HEK293 (cell line): ENCODE measurements at regions not wholly inside any gene's neighbourhood (a gene's known extent, or its start where the extent isn't known, plus 50 kb on each side); places are given as distances from the start of the nearest gene placed in this dataset.

Experiments used
- CTCF ChIA-PET: fragments of 350-600 bp; formaldehyde crosslinking; extraction: SDS; loops from one replicate; lab custom pipeline; 2021; ENCODE audit warnings: antibody characterized with exemption; lab: Yijun Ruan, JAX
- POLR2A ChIA-PET: fragments of 300-600 bp; formaldehyde crosslinking; extraction: SDS; loops from one replicate; lab custom pipeline; 2020; ENCODE audit warnings: antibody characterized with exemption, inconsistent platforms; lab: Yijun Ruan, JAX
- H3K27ac ChIP-seq: fragments of 200-500 bp; sonication (Bioruptor generic); 2 replicates; pipeline ENCODE4 v1.5.1; 2014; ENCODE audit warnings: low read depth, low read length, control low read depth, inconsistent platforms; ENCODE audit errors: extremely low read depth
- H3K36me3 ChIP-seq, 2 experiments: fragments of 200-500 bp in 1 of 2; sonication (Bioruptor generic) in 1 of 2; 1 replicate in 1 of 2; 2 replicates in 1 of 2; pipeline ENCODE4 v1.5.1; 2014 to 2017; ENCODE audit warnings: inconsistent platforms in 2 of 2, low read length in 2 of 2; ENCODE audit not compliant: control insufficient read depth in 2 of 2, insufficient read depth in 1 of 2
- H3K4me1 ChIP-seq: fragments of 200-500 bp; sonication (Bioruptor generic); 2 replicates; pipeline ENCODE4 v1.5.1; 2014; ENCODE audit warnings: mild to moderate bottlenecking, low read length, inconsistent platforms; ENCODE audit not compliant: control insufficient read depth, insufficient read depth
- H3K4me3 ChIP-seq: 2 replicates; pipeline ENCODE4 v1.5.1; 2011; ENCODE audit warnings: low read depth, mild to moderate bottlenecking, control low read depth, low read length, moderate library complexity
- H3K9me3 ChIP-seq: fragments of 200-500 bp; sonication (Bioruptor generic); 2 replicates; pipeline ENCODE4 v1.5.1; 2014; ENCODE audit warnings: low read depth, low read length, inconsistent platforms; ENCODE audit not compliant: control insufficient read depth, insufficient read depth
- BCL6B ChIP-seq: fragments of 450-650 bp; formaldehyde crosslinking; IDR thresholded peaks from 2 replicates; pipeline ENCODE4 v1.5.1; 2017; ENCODE audit warnings: missing biosample characterization, missing genetic modification characterization
- GLIS1 ChIP-seq: fragments of 450-650 bp; formaldehyde crosslinking; IDR thresholded peaks from 2 replicates; pipeline ENCODE4 v1.5.1; 2016; ENCODE audit warnings: missing biosample characterization, missing genetic modification characterization
- HOXD13 ChIP-seq: sonication (generic); formaldehyde crosslinking; IDR thresholded peaks from 2 replicates; pipeline ENCODE4 v1.8.0; 2022; ENCODE audit warnings: missing genetic modification reagents, borderline replicate concordance
- KLF7 ChIP-seq: fragments of 450-650 bp; formaldehyde crosslinking; IDR thresholded peaks from 2 replicates; pipeline ENCODE4 v1.5.1; 2016; ENCODE audit warnings: missing biosample characterization, missing genetic modification characterization, borderline replicate concordance
- MEIS1 ChIP-seq: sonication (generic); formaldehyde crosslinking; IDR thresholded peaks from 2 replicates; pipeline ENCODE4 v1.8.1; 2022; ENCODE audit warnings: missing genetic modification reagents, mild to moderate bottlenecking, borderline replicate concordance
- REPIN1 ChIP-seq: fragments of 450-650 bp; formaldehyde crosslinking; IDR thresholded peaks from 2 replicates; pipeline ENCODE4 v1.5.1; 2017; ENCODE audit warnings: missing biosample characterization, missing genetic modification characterization, low read depth
- SALL2 ChIP-seq: fragments of 450-650 bp; formaldehyde crosslinking; IDR thresholded peaks from 2 replicates; pipeline ENCODE4 v1.5.0; 2017; ENCODE audit warnings: missing biosample characterization, mild to moderate bottlenecking, missing genetic modification characterization, borderline replicate concordance
- WT1 ChIP-seq: fragments of 450-650 bp; formaldehyde crosslinking; IDR thresholded peaks from 2 replicates; pipeline ENCODE4 v1.5.1; 2016; ENCODE audit warnings: missing biosample characterization, missing genetic modification characterization
- ZBTB48 ChIP-seq: fragments of 450-650 bp; formaldehyde crosslinking; IDR thresholded peaks from 2 replicates; pipeline ENCODE4 v1.5.1; 2016; ENCODE audit warnings: missing biosample characterization, missing genetic modification characterization
- ZEB2 ChIP-seq: fragments of 450-650 bp; formaldehyde crosslinking; IDR thresholded peaks from 2 replicates; pipeline ENCODE4 v1.5.1; 2016; ENCODE audit warnings: missing biosample characterization, missing genetic modification characterization
- ZFP41 ChIP-seq: fragments of 450-650 bp; formaldehyde crosslinking; IDR thresholded peaks from 2 replicates; pipeline ENCODE4 v1.5.1; 2016; ENCODE audit warnings: missing biosample characterization, missing genetic modification characterization, borderline replicate concordance
- ZNF121 ChIP-seq: fragments of 450-650 bp; formaldehyde crosslinking; IDR thresholded peaks from 2 replicates; pipeline ENCODE4 v1.5.1; 2016; ENCODE audit warnings: missing biosample characterization, missing genetic modification characterization
- ZNF169 ChIP-seq: fragments of 450-650 bp; formaldehyde crosslinking; IDR thresholded peaks from 2 replicates; pipeline ENCODE4 v1.5.1; 2016; ENCODE audit warnings: missing biosample characterization, missing genetic modification characterization
- ZNF223 ChIP-seq: fragments of 450-650 bp; formaldehyde crosslinking; IDR thresholded peaks from 2 replicates; pipeline ENCODE4 v1.5.1; 2016; ENCODE audit warnings: missing biosample characterization, missing genetic modification characterization
- ZNF26 ChIP-seq: fragments of 450-650 bp; formaldehyde crosslinking; IDR thresholded peaks from 2 replicates; pipeline ENCODE4 v1.5.1; 2016; ENCODE audit warnings: missing biosample characterization, missing genetic modification characterization
- ZNF391 ChIP-seq: fragments of 450-650 bp; formaldehyde crosslinking; IDR thresholded peaks from 2 replicates; pipeline ENCODE4 v1.5.1; 2016; ENCODE audit warnings: low read depth, missing biosample characterization, missing genetic modification characterization, borderline replicate concordance
- ZNF423 ChIP-seq: fragments of 450-650 bp; formaldehyde crosslinking; IDR thresholded peaks from 2 replicates; pipeline ENCODE4 v1.5.1; 2016; ENCODE audit warnings: missing biosample characterization, missing genetic modification characterization
- ZNF433 ChIP-seq: fragments of 450-650 bp; formaldehyde crosslinking; IDR thresholded peaks from 2 replicates; pipeline ENCODE4 v1.5.1; 2016; ENCODE audit warnings: missing biosample characterization, missing genetic modification characterization, low read depth
- ZNF548 ChIP-seq: fragments of 450-650 bp; formaldehyde crosslinking; IDR thresholded peaks from 2 replicates; pipeline ENCODE4 v1.5.1; 2016; ENCODE audit warnings: missing biosample characterization, missing genetic modification characterization
- TF ChIP-seq, protein P1 (sequence below): fragments of 450-650 bp; formaldehyde crosslinking; IDR thresholded peaks from 2 replicates; pipeline ENCODE4 v1.5.1; 2016; ENCODE audit warnings: missing biosample characterization, missing genetic modification characterization

DNA sequence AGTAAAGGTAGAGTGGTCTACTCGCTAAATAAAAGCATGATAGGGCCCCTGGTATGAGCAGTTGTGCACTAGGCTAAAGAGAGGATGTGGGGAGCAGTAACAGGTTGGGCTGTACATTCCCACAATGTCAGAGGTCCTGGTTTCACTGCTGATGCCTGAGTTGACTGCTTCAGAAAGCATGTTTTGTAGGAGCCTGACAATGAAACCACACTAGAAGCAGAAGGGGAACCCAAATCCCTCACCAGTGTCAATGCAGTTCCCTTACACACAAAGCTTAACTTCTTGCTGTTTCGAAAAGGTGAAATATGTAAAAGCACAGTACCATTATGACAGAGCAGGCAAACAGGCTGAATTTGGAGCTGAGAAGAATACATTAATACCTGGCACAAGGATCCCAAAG, 291.7 kb upstream of the KYNU start:
- TF ChIP-seq ZBTB48 (tag by site-specific recombination) (no peak), BCL6B (tag by site-specific recombination) (no peak), ZNF548 (tag by site-specific recombination) (no peak), SALL2 (tag by site-specific recombination) (no peak), ZNF423 (tag by site-specific recombination) (no peak), WT1 (tag by site-specific recombination) (no peak), ZNF391 (tag by site-specific recombination) (no peak), REPIN1 (tag by site-specific recombination) (no peak), ZFP41 (no peak), GLIS1 (tag by site-specific recombination) (no peak), ZNF433 (tag by site-specific recombination) (no peak), ZNF26 (tag by site-specific recombination) (no peak), ZNF121 (tag by site-specific recombination) (no peak), ZNF223 (no peak), HOXD13 (CRISPR knock-in tag) (no peak), ZNF169 (tag by site-specific recombination) (no peak), ZEB2 (tag by site-specific recombination) (no peak), MEIS1 (CRISPR knock-in tag) (no peak)
- H3K4me1 ChIP-seq, result no peaks in the 10 kb centered on the region
- H3K36me3 ChIP-seq, result no peaks in the 10 kb centered on the region
- H3K27ac ChIP-seq, result no peak overlapping the region
- no peak overlapping the region for H3K4me3 ChIP-seq
- CTCF ChIA-PET, result no interaction called here
- POLR2A ChIA-PET, result no interaction called here
- H3K9me3 ChIP-seq, result no peaks in the 10 kb centered on the region

DNA sequence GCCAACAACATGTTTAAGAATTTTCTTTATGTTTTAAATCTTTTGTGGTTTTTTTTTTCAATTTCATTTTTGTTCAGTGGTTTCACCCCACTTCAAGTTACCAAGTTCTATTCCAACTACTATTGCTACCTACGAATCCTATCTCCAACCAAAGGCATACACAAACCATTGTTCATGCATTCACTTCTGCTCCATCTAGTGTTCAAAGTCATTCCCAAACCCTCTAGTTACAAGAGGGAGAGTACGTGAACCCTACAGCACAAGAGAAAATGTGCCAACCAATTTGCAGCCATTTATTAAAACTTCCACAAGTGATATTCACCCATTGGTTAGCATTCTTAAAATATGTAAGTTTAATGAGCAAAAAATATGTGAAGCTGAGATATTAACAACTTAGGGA, 295.1 kb upstream of the KYNU start:
- Histone ChIP-seq H3K9me3 (no peaks in the 10 kb centered on the region), H3K4me1 (no peaks in the 10 kb centered on the region), H3K27ac (no peak overlapping the region), H3K4me3 (no peak overlapping the region), H3K36me3 (no peaks in the 10 kb centered on the region)
- TF ChIP-seq KLF7 (tag by site-specific recombination), result no peak
- TF ChIP-seq, protein P1, sequence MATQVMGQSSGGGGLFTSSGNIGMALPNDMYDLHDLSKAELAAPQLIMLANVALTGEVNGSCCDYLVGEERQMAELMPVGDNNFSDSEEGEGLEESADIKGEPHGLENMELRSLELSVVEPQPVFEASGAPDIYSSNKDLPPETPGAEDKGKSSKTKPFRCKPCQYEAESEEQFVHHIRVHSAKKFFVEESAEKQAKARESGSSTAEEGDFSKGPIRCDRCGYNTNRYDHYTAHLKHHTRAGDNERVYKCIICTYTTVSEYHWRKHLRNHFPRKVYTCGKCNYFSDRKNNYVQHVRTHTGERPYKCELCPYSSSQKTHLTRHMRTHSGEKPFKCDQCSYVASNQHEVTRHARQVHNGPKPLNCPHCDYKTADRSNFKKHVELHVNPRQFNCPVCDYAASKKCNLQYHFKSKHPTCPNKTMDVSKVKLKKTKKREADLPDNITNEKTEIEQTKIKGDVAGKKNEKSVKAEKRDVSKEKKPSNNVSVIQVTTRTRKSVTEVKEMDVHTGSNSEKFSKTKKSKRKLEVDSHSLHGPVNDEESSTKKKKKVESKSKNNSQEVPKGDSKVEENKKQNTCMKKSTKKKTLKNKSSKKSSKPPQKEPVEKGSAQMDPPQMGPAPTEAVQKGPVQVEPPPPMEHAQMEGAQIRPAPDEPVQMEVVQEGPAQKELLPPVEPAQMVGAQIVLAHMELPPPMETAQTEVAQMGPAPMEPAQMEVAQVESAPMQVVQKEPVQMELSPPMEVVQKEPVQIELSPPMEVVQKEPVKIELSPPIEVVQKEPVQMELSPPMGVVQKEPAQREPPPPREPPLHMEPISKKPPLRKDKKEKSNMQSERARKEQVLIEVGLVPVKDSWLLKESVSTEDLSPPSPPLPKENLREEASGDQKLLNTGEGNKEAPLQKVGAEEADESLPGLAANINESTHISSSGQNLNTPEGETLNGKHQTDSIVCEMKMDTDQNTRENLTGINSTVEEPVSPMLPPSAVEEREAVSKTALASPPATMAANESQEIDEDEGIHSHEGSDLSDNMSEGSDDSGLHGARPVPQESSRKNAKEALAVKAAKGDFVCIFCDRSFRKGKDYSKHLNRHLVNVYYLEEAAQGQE, result no peak
- POLR2A ChIA-PET, result no interaction called here
- CTCF ChIA-PET, result interaction anchor here (0.6 kb wide), 1 partner anchor 398 kb away, joined by 3 read pairs; no protein-coding TSS in a partner anchor
